OCI-LY7 (cell line): ENCODE measurements at regions not wholly inside any gene's neighbourhood (a gene's known extent, or its start where the extent isn't known, plus 50 kb on each side); places are given as distances from the start of the nearest gene placed in this dataset.

Source experiments
- BruUV-seq: library from RNA; stranded (reverse); fragments of 400-500 nt; replicated peaks from 2 replicates; lab custom pipeline; 2021; lab: Mats Ljungman, UMichigan
- CTCF ChIA-PET: fragments of 300-600 bp; sonication (Branson Sonifier 250); formaldehyde crosslinking; loops from one replicate; lab custom pipeline; 2022; ENCODE audit warnings: antibody characterized with exemption; ENCODE audit not compliant: unreplicated experiment; lab: Charles Lee
- POLR2A ChIA-PET: fragments of 300-600 bp; sonication (Branson Sonifier 250); formaldehyde crosslinking; loops from one replicate; lab custom pipeline; 2022; ENCODE audit warnings: antibody characterized with exemption; lab: Charles Lee
- DNase-seq: peaks from one replicate; pipeline ENCODE4 v3.0.0-alpha.2; 2015; ENCODE audit warnings: low spot score
- H2AFZ ChIP-seq: fragments of 200-600 bp; sonication (generic), shearing (Covaris generic); 2 replicates; pipeline ENCODE4 v1.6.1; 2014; ENCODE audit warnings: mild to moderate bottlenecking, antibody characterized with exemption, low read length, moderate library complexity
- H3K27ac ChIP-seq: fragments of 200-600 bp; sonication (generic); 2 replicates; pipeline ENCODE4 v1.5.1; 2014; ENCODE audit warnings: mixed run types, low read depth, mild to moderate bottlenecking, moderate library complexity, low read length, inconsistent platforms; ENCODE audit not compliant: poor library complexity, severe bottlenecking
- H3K36me3 ChIP-seq: fragments of 200-600 bp; sonication (generic); 2 replicates; pipeline ENCODE4 v1.6.1; 2014; ENCODE audit warnings: mild to moderate bottlenecking, antibody characterized with exemption, low read length, moderate library complexity, mixed read lengths; ENCODE audit not compliant: insufficient read depth
- H3K4me1 ChIP-seq: fragments of 200-600 bp; sonication (generic); 2 replicates; pipeline ENCODE4 v1.5.1; 2014; ENCODE audit warnings: mild to moderate bottlenecking, low read length; ENCODE audit not compliant: insufficient read depth, poor library complexity, severe bottlenecking
- H3K4me2 ChIP-seq: fragments of 200-600 bp; sonication (generic); 2 replicates; pipeline ENCODE4 v1.6.1; 2014; ENCODE audit warnings: mild to moderate bottlenecking, low read length
- H3K4me3 ChIP-seq: fragments of 200-600 bp; sonication (generic); 2 replicates; pipeline ENCODE4 v1.5.1; 2014; ENCODE audit warnings: mild to moderate bottlenecking, low read depth, low read length; ENCODE audit not compliant: poor library complexity, severe bottlenecking
- H3K79me2 ChIP-seq: fragments of 200-600 bp; sonication (generic); 2 replicates; pipeline ENCODE4 v1.6.1; 2016; ENCODE audit warnings: low read depth, mild to moderate bottlenecking, low read length, moderate library complexity, mixed read lengths; ENCODE audit not compliant: insufficient read depth
- H3K9me2 ChIP-seq: fragments of 200-600 bp; sonication (generic); 2 replicates; pipeline ENCODE4 v1.6.1; 2016; ENCODE audit warnings: mild to moderate bottlenecking, low read length, mixed read lengths; ENCODE audit not compliant: insufficient read depth
- H3K9me3 ChIP-seq: fragments of 200-600 bp; sonication (generic); 2 replicates; pipeline ENCODE4 v1.6.1; 2014; ENCODE audit warnings: mild to moderate bottlenecking, mixed run types, low read length, mixed read lengths
- H4K20me1 ChIP-seq: fragments of 200-600 bp; sonication (generic); 2 replicates; pipeline ENCODE4 v1.6.1; 2014; ENCODE audit warnings: mild to moderate bottlenecking, antibody characterized with exemption, low read length, moderate library complexity, mixed read lengths; ENCODE audit not compliant: insufficient read depth
- EZH2phosphoT487 ChIP-seq: fragments of 200-600 bp; sonication (generic); IDR thresholded peaks from 2 replicates; pipeline ENCODE4 v1.6.1; 2018; ENCODE audit warnings: low read depth, borderline replicate concordance, mild to moderate bottlenecking, mixed run types, antibody characterized with exemption, low read length, moderate library complexity, mixed read lengths
- intact Hi-C: fragments of 100-400 bp; cut with micrococcal nuclease; formaldehyde crosslinking; loops from one replicate; pipeline ENCODE4 v1.10.0; 2022; ENCODE audit not compliant: unreplicated experiment
- TF ChIP-seq, protein P1 (sequence below): fragments of 200-600 bp; sonication (generic); conservative IDR thresholded peaks from 2 replicates; pipeline ENCODE4 v1.5.1; 2014; ENCODE audit warnings: mild to moderate bottlenecking, antibody characterized with exemption, low read length, moderate library complexity, mixed read lengths

DNA sequence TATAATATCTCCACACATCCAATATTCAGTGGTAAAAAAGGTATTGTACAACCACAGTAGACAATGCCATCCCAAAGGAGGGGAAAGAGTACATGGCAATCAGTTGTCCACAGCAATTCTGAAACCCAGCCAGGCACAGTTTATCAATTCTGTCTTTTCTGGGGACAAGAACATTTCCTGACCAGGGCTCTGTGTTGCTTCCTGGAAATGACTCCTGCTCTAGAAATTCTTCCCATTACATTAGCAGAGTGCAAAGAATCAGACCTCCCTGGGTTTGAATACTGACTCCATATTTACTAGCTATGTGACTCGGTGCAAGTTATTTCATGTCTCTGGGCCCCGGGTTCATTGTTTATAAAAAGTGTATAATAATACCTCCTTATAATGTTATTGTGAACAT, 220.4 kb upstream of the CFAP20DC start:
- Histone ChIP-seq H3K4me2 (no peak overlapping the region), H3K9me2 (no peaks in the 10 kb centered on the region), H3K4me3 (no peak overlapping the region), H3K36me3 (no peaks in the 10 kb centered on the region), H2AFZ (no peak overlapping the region), H3K79me2 (no peaks in the 10 kb centered on the region), H3K4me1 (no peaks in the 10 kb centered on the region), H3K9me3 (no peaks in the 10 kb centered on the region), H4K20me1 (no peaks in the 10 kb centered on the region), H3K27ac (no peak overlapping the region)
- no TSS peak for BruUV-seq
- intact Hi-C loops, result no loop called here
- POLR2A ChIA-PET, result no interaction called here
- CTCF ChIA-PET, result no interaction called here
- no peak for DNase-seq
- TF ChIP-seq, protein P1, sequence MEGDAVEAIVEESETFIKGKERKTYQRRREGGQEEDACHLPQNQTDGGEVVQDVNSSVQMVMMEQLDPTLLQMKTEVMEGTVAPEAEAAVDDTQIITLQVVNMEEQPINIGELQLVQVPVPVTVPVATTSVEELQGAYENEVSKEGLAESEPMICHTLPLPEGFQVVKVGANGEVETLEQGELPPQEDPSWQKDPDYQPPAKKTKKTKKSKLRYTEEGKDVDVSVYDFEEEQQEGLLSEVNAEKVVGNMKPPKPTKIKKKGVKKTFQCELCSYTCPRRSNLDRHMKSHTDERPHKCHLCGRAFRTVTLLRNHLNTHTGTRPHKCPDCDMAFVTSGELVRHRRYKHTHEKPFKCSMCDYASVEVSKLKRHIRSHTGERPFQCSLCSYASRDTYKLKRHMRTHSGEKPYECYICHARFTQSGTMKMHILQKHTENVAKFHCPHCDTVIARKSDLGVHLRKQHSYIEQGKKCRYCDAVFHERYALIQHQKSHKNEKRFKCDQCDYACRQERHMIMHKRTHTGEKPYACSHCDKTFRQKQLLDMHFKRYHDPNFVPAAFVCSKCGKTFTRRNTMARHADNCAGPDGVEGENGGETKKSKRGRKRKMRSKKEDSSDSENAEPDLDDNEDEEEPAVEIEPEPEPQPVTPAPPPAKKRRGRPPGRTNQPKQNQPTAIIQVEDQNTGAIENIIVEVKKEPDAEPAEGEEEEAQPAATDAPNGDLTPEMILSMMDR, result no peak
- no peak for TF ChIP-seq EZH2phosphoT487

DNA sequence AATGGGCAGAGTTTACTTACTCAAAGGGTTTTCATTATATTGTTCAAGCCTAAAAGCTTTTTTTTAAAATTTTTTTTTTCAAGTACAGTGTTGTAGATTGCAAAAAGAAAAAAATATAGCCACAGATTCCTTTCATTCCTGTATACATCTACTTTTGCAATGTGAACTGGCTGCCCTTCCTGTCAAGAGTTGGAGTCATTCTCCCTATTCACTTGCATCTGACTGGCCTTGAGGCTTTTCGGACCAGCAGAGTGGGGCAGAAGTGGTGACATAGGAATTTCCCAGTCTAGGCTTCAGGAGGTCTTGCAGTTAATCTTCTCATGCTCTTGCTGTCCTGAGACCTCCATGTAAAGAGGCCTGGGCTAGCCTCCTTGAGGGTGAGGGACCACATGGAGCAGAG, 218.3 kb upstream of the CFAP20DC start:
- Histone ChIP-seq H4K20me1 (no peaks in the 10 kb centered on the region), H3K9me3 (no peaks in the 10 kb centered on the region), H3K79me2 (no peaks in the 10 kb centered on the region), H3K36me3 (no peaks in the 10 kb centered on the region), H2AFZ (no peak overlapping the region), H3K9me2 (no peaks in the 10 kb centered on the region), H3K4me3 (no peak overlapping the region), H3K4me1 (no peaks in the 10 kb centered on the region), H3K4me2 (no peak overlapping the region), H3K27ac (no peak overlapping the region)
- CTCF ChIA-PET, result no interaction called here
- DNase-seq, result no peak
- no peak for TF ChIP-seq EZH2phosphoT487
- TF ChIP-seq, protein P1, result no peak
- intact Hi-C loops, result no loop called here
- POLR2A ChIA-PET, result interaction anchor here (0.9 to 1.2 kb wide), 2 partner anchors 9 to 17 kb away, joined by 3 read pairs; no protein-coding TSS in a partner anchor
- BruUV-seq, result no TSS peak

DNA sequence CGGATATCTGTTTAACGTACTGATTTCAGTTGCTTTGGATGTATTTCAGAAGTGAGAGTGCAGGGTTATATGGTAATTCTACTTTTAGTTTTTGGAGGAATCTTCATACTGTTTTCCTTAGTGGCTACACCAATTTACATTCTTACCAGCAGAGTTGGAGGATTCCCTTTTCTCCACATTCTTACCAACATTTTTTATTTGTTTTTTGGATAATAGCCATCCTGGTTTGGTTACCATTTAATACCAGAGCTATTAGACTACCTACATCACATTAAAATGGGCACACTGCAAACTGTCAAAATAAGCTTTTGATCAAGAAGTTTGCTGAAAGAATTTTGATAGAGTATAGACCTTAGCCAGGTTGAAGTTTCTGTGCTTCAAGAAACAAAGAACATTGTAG, 217.2 kb upstream of the CFAP20DC start:
- DNase-seq, result no peak
- ChIA-PET POLR2A (interaction anchor here (0.9 kb wide), 1 partner anchor 146 kb away, joined by 3 read pairs; no protein-coding TSS in a partner anchor), CTCF (no interaction called here)
- Histone ChIP-seq H2AFZ (no peak overlapping the region), H3K4me2 (no peak overlapping the region), H3K9me2 (no peaks in the 10 kb centered on the region), H3K4me3 (no peak overlapping the region), H3K9me3 (no peaks in the 10 kb centered on the region), H3K36me3 (no peaks in the 10 kb centered on the region), H3K27ac (no peak overlapping the region), H4K20me1 (no peaks in the 10 kb centered on the region), H3K79me2 (no peaks in the 10 kb centered on the region), H3K4me1 (peaks cover 6% of the 10 kb centered on the region)
- intact Hi-C loops, result no loop called here
- no TSS peak for BruUV-seq
- TF ChIP-seq EZH2phosphoT487, result no peak
- TF ChIP-seq, protein P1, result no peak
